Large intestine (tissue), 3 donors: ENCODE measurements at regions not wholly inside any gene's neighbourhood (a gene's known extent, or its start where the extent isn't known, plus 50 kb on each side); places are given as distances from the start of the nearest gene placed in this dataset.
"Not testable (repeated sequence)": the region's sequence is repeated elsewhere in the genome, so short reads cannot be mapped to it uniquely, and the experiment has no call there.

ENCODE experiments used
- DNase-seq, 2 donors: peaks; one replicate each; pipeline versions ENCODE4 v3.0.0 to v3.0.0-alpha.2; 2013
- H3K27ac ChIP-seq: one replicate; pipeline ENCODE4 v1.5.1; 2013; ENCODE audit warnings: low read length
- H3K27me3 ChIP-seq: 2 replicates; pipeline ENCODE4 v1.6.1; 2013; ENCODE audit warnings: low read length; ENCODE audit not compliant: control insufficient read depth, insufficient read depth
- H3K36me3 ChIP-seq: 2 replicates; pipeline ENCODE4 v1.6.1; 2013; ENCODE audit warnings: low read length; ENCODE audit not compliant: control insufficient read depth, insufficient read depth
- H3K4me1 ChIP-seq: one replicate; pipeline ENCODE4 v1.6.1; 2013; ENCODE audit warnings: low read length; ENCODE audit not compliant: control insufficient read depth, insufficient read depth
- H3K4me3 ChIP-seq: one replicate; pipeline ENCODE4 v1.5.1; 2013; ENCODE audit warnings: low read length
- H3K9me3 ChIP-seq: one replicate; pipeline ENCODE4 v1.6.1; 2013; ENCODE audit warnings: mild to moderate bottlenecking, low read depth, low read length, moderate library complexity; ENCODE audit not compliant: control insufficient read depth
- WGBS: methylation state at CpG from one replicate; pipeline ENCODE4 v1.1.5; 2013; ENCODE audit warnings: low lambda C conversion rate; ENCODE audit not compliant: insufficient coverage; 5-methylcytosine and 5-hydroxymethylcytosine counted together

DNA sequence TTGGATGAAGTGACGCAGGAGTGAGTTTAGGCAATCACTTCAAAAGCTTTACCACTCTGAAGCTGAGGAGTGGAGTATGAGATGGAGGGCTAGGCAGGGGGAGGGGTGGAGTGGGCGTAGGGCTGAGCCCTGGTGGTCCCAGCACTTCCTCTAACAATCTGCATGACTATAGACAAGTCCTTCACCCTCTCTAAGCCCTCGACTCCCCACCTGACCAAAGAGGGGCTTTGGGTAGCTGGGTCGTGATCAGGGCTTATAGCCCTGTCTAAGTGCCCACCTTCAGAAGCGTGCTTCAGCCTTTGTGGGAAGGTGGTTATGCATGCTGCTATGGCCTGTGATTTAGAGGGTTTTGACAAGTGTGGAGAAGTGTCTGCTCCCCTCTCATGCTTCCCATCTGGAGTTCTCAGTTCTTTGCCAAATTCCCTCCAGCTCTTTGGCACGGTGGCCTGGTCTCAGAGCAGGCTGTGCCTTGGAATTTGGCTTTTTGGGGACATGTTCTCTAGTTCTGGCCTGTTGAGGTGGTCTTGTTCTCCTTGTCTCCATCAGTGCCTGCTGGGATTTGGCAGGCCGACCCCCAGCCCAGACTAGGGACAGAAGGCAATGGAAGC, 53.0 kb downstream of the ACTBL2 start:
- Histone ChIP-seq H3K4me1 (no peaks in the 10 kb centered on the region), H3K27me3 (no peaks in the 10 kb centered on the region), H3K27ac (no peak overlapping the region), H3K4me3 (no peak overlapping the region), H3K36me3 (no peaks in the 10 kb centered on the region), H3K9me3 (no peaks in the 10 kb centered on the region)
- WGBS: no CpG with 5 or more reads among the region's 7 CpGs
- DNase-seq: no peak

DNA sequence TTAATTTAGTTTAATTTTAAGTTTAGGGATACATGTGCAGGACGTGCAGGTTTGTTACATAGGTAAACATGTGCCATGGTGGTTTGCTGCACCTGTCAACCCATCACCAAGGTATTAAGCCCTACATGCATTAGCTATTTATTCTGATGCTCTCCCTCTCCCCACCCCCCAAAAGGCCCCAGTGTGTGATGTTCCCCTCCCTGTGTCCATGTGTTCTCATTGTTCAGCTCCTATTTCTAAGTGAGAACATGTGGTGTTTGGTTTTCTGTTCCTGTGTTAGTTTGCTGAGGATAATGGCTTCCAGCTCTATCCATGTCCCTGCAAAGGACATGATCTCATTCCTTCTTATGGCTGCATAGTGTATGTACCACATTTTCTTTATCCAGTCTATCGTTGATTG, 53.6 kb downstream of the ACTBL2 start:
- H3K4me1 ChIP-seq, H3K4me3 ChIP-seq, H3K27ac ChIP-seq, H3K9me3 ChIP-seq, H3K27me3 ChIP-seq, DNase-seq, H3K36me3 ChIP-seq: not testable (repeated sequence)
- WGBS: 60% methylated on average over 1 of the region's 2 CpGs

- Histone ChIP-seq H3K4me1 (no peaks in the 10 kb centered on the region), H3K4me3 (no peak overlapping the region), H3K27ac (no peak overlapping the region), H3K27me3 (no peaks in the 10 kb centered on the region), H3K9me3 (no peaks in the 10 kb centered on the region), H3K36me3 (no peaks in the 10 kb centered on the region)
- WGBS: no CpG with 5 or more reads among the region's 17 CpGs
- no peak for DNase-seq
Measured at GRCh38 chr5:57422993-57423392, 59.6 kb downstream of the ACTBL2 start.

DNA sequence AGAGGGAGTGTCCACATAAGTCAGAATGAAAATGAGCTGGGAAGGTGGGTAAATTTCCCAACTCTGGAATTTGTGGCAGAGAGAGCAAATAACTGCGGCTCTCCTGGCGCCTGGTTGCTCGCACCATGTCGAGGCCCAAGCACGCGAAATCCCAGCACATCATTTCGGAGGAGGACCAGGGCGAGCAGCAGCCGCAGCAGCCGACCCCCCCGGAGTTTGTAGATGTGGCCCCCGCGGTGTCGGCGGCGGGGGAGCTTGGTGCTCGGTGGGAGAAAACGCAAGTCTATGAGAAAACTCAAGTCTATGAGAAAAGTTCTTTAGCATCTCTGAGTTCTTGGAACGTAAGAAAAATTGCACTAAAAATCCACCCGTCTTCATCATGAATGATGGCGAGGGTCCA, 60.3 kb downstream of the ACTBL2 start:
- no peak for DNase-seq
- Histone ChIP-seq H3K36me3 (no peaks in the 10 kb centered on the region), H3K4me3 (no peak overlapping the region), H3K27ac (no peak overlapping the region), H3K27me3 (no peaks in the 10 kb centered on the region), H3K4me1 (no peaks in the 10 kb centered on the region), H3K9me3 (no peaks in the 10 kb centered on the region)
- WGBS: no CpG with 5 or more reads among the region's 21 CpGs

GRCh38 chr5:57420801-57421200, 61.8 kb downstream of the ACTBL2 start:
- no peak overlapping the region for H3K27ac ChIP-seq
- H3K4me3 ChIP-seq: no peak overlapping the region
- no peak for DNase-seq
- no peaks in the 10 kb centered on the region for H3K36me3 ChIP-seq
- no peaks in the 10 kb centered on the region for H3K27me3 ChIP-seq
- H3K4me1 ChIP-seq: no peaks in the 10 kb centered on the region
- 83% methylated on average over 3 of the region's 3 CpGs for WGBS
- H3K9me3 ChIP-seq: no peaks in the 10 kb centered on the region

DNA sequence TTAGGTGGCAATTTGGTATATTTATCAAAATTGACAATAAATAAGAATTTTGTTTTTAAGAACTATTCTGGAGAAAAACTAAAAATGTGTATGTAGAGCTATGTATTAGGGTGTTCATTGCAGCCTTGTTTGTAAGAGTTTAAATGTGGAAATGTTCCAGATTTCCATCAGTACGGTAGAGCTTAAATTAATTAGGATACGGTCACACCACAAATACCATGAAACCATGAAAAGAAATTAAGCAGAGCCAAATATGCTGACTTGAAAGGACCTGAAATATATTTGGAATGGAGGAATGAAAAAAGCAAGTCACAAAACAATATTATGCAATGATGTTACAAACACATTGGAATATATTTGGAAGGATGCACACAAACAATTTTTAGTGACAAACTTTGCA, 64.6 kb downstream of the ACTBL2 start:
- Histone ChIP-seq H3K4me3 (no peak overlapping the region), H3K4me1 (no peaks in the 10 kb centered on the region), H3K36me3 (no peaks in the 10 kb centered on the region), H3K9me3 (no peaks in the 10 kb centered on the region), H3K27ac (no peak overlapping the region), H3K27me3 (no peaks in the 10 kb centered on the region)
- DNase-seq: no peak
- WGBS: 100% methylated on average over 1 of the region's 2 CpGs

- no peak for DNase-seq
- no peaks in the 10 kb centered on the region for H3K9me3 ChIP-seq
- WGBS: no CpG with 5 or more reads among the region's 6 CpGs
Measured at GRCh38 chr5:57417320-57417719, 65.3 kb downstream of the ACTBL2 start.

GRCh38 chr5:57416278-57416994, 66.2 kb downstream of the ACTBL2 start:
- no peaks in the 10 kb centered on the region for H3K4me1 ChIP-seq
- no peak overlapping the region for H3K27ac ChIP-seq
- no peak for DNase-seq
- no peak overlapping the region for H3K4me3 ChIP-seq
- WGBS: no CpG with 5 or more reads among the region's 4 CpGs
- H3K36me3 ChIP-seq: no peaks in the 10 kb centered on the region
- H3K9me3 ChIP-seq: no peaks in the 10 kb centered on the region
- no peaks in the 10 kb centered on the region for H3K27me3 ChIP-seq

More at GRCh38 chr5:57417320-57417719, 65.3 kb downstream of the ACTBL2 start:
- no peaks in the 10 kb centered on the region for H3K36me3 ChIP-seq
- no peak overlapping the region for H3K4me3 ChIP-seq
- no peak overlapping the region for H3K27ac ChIP-seq
- no peaks in the 10 kb centered on the region for H3K4me1 ChIP-seq
- H3K27me3 ChIP-seq: no peaks in the 10 kb centered on the region

- DNase-seq: no peak
- Histone ChIP-seq H3K36me3 (no peaks in the 10 kb centered on the region), H3K27me3 (no peaks in the 10 kb centered on the region), H3K4me3 (no peak overlapping the region), H3K4me1 (no peaks in the 10 kb centered on the region), H3K27ac (no peak overlapping the region), H3K9me3 (no peaks in the 10 kb centered on the region)
- no CpG with 5 or more reads among the region's 2 CpGs for WGBS
Measured at GRCh38 chr5:57414857-57415256, 67.8 kb downstream of the ACTBL2 start.

GRCh38 chr5:57414191-57414590, 68.4 kb downstream of the ACTBL2 start:
- H3K36me3 ChIP-seq: no peaks in the 10 kb centered on the region
- no CpG with 5 or more reads among the region's 3 CpGs for WGBS
- no peak overlapping the region for H3K27ac ChIP-seq
- no peak overlapping the region for H3K4me3 ChIP-seq
- H3K9me3 ChIP-seq: no peaks in the 10 kb centered on the region
- H3K27me3 ChIP-seq: no peaks in the 10 kb centered on the region
- no peaks in the 10 kb centered on the region for H3K4me1 ChIP-seq
- no peak for DNase-seq

GRCh38 chr5:57413145-57413544, 69.5 kb downstream of the ACTBL2 start:
- no CpG with 5 or more reads among the region's 1 CpG for WGBS
- Histone ChIP-seq H3K36me3 (no peaks in the 10 kb centered on the region), H3K4me1 (no peaks in the 10 kb centered on the region), H3K4me3 (no peak overlapping the region), H3K27me3 (no peaks in the 10 kb centered on the region), H3K9me3 (no peaks in the 10 kb centered on the region), H3K27ac (no peak overlapping the region)
- no peak for DNase-seq
